HEK293 (cell line): ENCODE measurements at regions not wholly inside any gene's neighbourhood (a gene's known extent, or its start where the extent isn't known, plus 50 kb on each side); places are given as distances from the start of the nearest gene placed in this dataset.

Source experiments
- PRDM10 ChIP-seq: fragments of 450-650 bp; formaldehyde crosslinking; IDR thresholded peaks from 2 replicates; pipeline ENCODE4 v1.5.1; 2016; ENCODE audit warnings: missing biosample characterization, missing genetic modification characterization
- TSHZ1 ChIP-seq: fragments of 450-650 bp; formaldehyde crosslinking; IDR thresholded peaks from 2 replicates; pipeline ENCODE4 v1.5.1; 2016; ENCODE audit warnings: missing biosample characterization, missing genetic modification characterization, borderline replicate concordance
- ZIC2 ChIP-seq: fragments of 450-650 bp; formaldehyde crosslinking; IDR thresholded peaks from 2 replicates; pipeline ENCODE4 v1.5.1; 2016; ENCODE audit warnings: missing biosample characterization, missing genetic modification characterization
- ZNF274 ChIP-seq, 2 experiments: fragments of 200-500 bp in 1 of 2; fragments of 450-650 bp in 1 of 2; sonication (Bioruptor generic) in 1 of 2; formaldehyde crosslinking in 1 of 2; IDR thresholded peaks; 2 replicates each; pipeline versions ENCODE4 v1.5.1 to v1.6.1; 2014 to 2016; ENCODE audit warnings: borderline replicate concordance in 1 of 2, inconsistent platforms in 1 of 2, low read length in 1 of 2, missing biosample characterization in 1 of 2, missing genetic modification characterization in 1 of 2
- TF ChIP-seq, protein P1 (sequence below): fragments of 450-650 bp; formaldehyde crosslinking; IDR thresholded peaks from 2 replicates; pipeline ENCODE4 v1.5.1; 2016; ENCODE audit warnings: missing biosample characterization, missing genetic modification characterization
- TF ChIP-seq, protein P2 (sequence below): fragments of 450-650 bp; formaldehyde crosslinking; IDR thresholded peaks from 2 replicates; pipeline ENCODE4 v1.5.1; 2016; ENCODE audit warnings: missing biosample characterization, missing genetic modification characterization

- TF ChIP-seq ZIC2 (tag by site-specific recombination) (no peak), ZNF274 (IDR thresholded peaks at IDR 0.05; ENCODE audit: low read length) (no peak), ZNF274 (tag by site-specific recombination; IDR thresholded peaks at IDR 0.05; ENCODE audit: borderline replicate concordance) (no peak), PRDM10 (tag by site-specific recombination) (no peak), TSHZ1 (no peak)
- TF ChIP-seq, protein P1, sequence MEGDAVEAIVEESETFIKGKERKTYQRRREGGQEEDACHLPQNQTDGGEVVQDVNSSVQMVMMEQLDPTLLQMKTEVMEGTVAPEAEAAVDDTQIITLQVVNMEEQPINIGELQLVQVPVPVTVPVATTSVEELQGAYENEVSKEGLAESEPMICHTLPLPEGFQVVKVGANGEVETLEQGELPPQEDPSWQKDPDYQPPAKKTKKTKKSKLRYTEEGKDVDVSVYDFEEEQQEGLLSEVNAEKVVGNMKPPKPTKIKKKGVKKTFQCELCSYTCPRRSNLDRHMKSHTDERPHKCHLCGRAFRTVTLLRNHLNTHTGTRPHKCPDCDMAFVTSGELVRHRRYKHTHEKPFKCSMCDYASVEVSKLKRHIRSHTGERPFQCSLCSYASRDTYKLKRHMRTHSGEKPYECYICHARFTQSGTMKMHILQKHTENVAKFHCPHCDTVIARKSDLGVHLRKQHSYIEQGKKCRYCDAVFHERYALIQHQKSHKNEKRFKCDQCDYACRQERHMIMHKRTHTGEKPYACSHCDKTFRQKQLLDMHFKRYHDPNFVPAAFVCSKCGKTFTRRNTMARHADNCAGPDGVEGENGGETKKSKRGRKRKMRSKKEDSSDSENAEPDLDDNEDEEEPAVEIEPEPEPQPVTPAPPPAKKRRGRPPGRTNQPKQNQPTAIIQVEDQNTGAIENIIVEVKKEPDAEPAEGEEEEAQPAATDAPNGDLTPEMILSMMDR (tag by site-specific recombination): no peak
- TF ChIP-seq, protein P2, sequence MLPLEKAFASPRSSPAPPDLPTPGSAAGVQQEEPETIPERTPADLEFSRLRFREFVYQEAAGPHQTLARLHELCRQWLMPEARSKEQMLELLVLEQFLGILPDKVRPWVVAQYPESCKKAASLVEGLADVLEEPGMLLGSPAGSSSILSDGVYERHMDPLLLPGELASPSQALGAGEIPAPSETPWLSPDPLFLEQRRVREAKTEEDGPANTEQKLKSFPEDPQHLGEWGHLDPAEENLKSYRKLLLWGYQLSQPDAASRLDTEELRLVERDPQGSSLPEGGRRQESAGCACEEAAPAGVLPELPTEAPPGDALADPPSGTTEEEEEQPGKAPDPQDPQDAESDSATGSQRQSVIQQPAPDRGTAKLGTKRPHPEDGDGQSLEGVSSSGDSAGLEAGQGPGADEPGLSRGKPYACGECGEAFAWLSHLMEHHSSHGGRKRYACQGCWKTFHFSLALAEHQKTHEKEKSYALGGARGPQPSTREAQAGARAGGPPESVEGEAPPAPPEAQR (tag by site-specific recombination): no peak
These were observed 652.1 kb downstream of the CBLN4 start for GRCh38 chr20:55353206-55353605.
